ENCODE measurements at regions not wholly inside any gene's neighbourhood (a gene's known extent, or its start where the extent isn't known, plus 50 kb on each side); places are given as distances from the start of the nearest gene placed in this dataset.

GRCh38 chr11:122453586-122453985 lies 201.9 kb upstream of the UBASH3B start:
- H3K4me3 ChIP-seq (ENCODE audit: low read length) = no peak overlapping the region
- no peak overlapping the region for H3K27ac ChIP-seq (ENCODE audit: low read length)
- WGBS (ENCODE audit: insufficient coverage) = no CpG with 5 or more reads among the region's 2 CpGs
- H3K36me3 ChIP-seq (ENCODE audit: control insufficient read depth, insufficient read depth, low read length) = no peaks in the 10 kb centered on the region
- H3K4me1 ChIP-seq (ENCODE audit: control insufficient read depth, insufficient read depth, low read length) = no peaks in the 10 kb centered on the region
- peak; percentile 82 for DNase-seq
- H3K9me3 ChIP-seq (replicated peaks; ENCODE audit: control insufficient read depth, low read depth, low read length) = peaks cover 8% of the 10 kb centered on the region
- H3K27me3 ChIP-seq (ENCODE audit: control insufficient read depth, insufficient read depth, low read length) = no peaks in the 10 kb centered on the region

- Histone ChIP-seq H3K27me3 (ENCODE audit: control insufficient read depth, insufficient read depth, low read length) (no peaks in the 10 kb centered on the region), H3K27ac (ENCODE audit: low read length) (no peak overlapping the region), H3K36me3 (ENCODE audit: control insufficient read depth, insufficient read depth, low read length) (no peaks in the 10 kb centered on the region), H3K9me3 (replicated peaks; ENCODE audit: control insufficient read depth, low read depth, low read length) (no peaks in the 10 kb centered on the region), H3K4me3 (ENCODE audit: low read length) (no peak overlapping the region), H3K4me1 (ENCODE audit: control insufficient read depth, insufficient read depth, low read length) (no peaks in the 10 kb centered on the region)
- WGBS (ENCODE audit: insufficient coverage) = no CpG with 5 or more reads among the region's 9 CpGs
- no peak for DNase-seq
Measured at GRCh38 chr11:122451911-122452310, 203.6 kb upstream of the UBASH3B start.

- H3K27ac ChIP-seq (ENCODE audit: low read length) = no peak overlapping the region
- H3K36me3 ChIP-seq (ENCODE audit: control insufficient read depth, insufficient read depth, low read length) = no peaks in the 10 kb centered on the region
- no peak overlapping the region for H3K4me3 ChIP-seq (ENCODE audit: low read length)
- H3K4me1 ChIP-seq (ENCODE audit: control insufficient read depth, insufficient read depth, low read length) = peaks cover 13% of the 10 kb centered on the region
- H3K27me3 ChIP-seq (ENCODE audit: control insufficient read depth, insufficient read depth, low read length) = no peaks in the 10 kb centered on the region
- DNase-seq = peak; percentile 66
- H3K9me3 ChIP-seq (replicated peaks; ENCODE audit: control insufficient read depth, low read depth, low read length) = no peaks in the 10 kb centered on the region
- WGBS (ENCODE audit: insufficient coverage) = no CpG with 5 or more reads among the region's 3 CpGs
Measured at GRCh38 chr11:122441666-122442035, 213.9 kb upstream of the UBASH3B start.

- H3K36me3 ChIP-seq (ENCODE audit: control insufficient read depth, insufficient read depth, low read length) = no peaks in the 10 kb centered on the region
- no peaks in the 10 kb centered on the region for H3K27me3 ChIP-seq (ENCODE audit: control insufficient read depth, insufficient read depth, low read length)
- no peaks in the 10 kb centered on the region for H3K9me3 ChIP-seq (replicated peaks; ENCODE audit: control insufficient read depth, low read depth, low read length)
- peak overlapping the region; percentile 55 for H3K4me3 ChIP-seq (ENCODE audit: low read length)
- no peak overlapping the region for H3K27ac ChIP-seq (ENCODE audit: low read length)
- 0% methylated on average over 6 of the region's 28 CpGs for WGBS (ENCODE audit: insufficient coverage)
- DNase-seq = peak; percentile 74
- H3K4me1 ChIP-seq (ENCODE audit: control insufficient read depth, insufficient read depth, low read length) = peaks cover 13% of the 10 kb centered on the region
Measured at GRCh38 chr11:122440811-122441665, 214.5 kb upstream of the UBASH3B start.

GRCh38 chr11:122439866-122440810 lies 215.4 kb upstream of the UBASH3B start:
- H3K36me3 ChIP-seq (ENCODE audit: control insufficient read depth, insufficient read depth, low read length) = no peaks in the 10 kb centered on the region
- no peaks in the 10 kb centered on the region for H3K9me3 ChIP-seq (replicated peaks; ENCODE audit: control insufficient read depth, low read depth, low read length)
- H3K4me1 ChIP-seq (ENCODE audit: control insufficient read depth, insufficient read depth, low read length) = peaks cover 13% of the 10 kb centered on the region
- WGBS (ENCODE audit: insufficient coverage) = 40% methylated on average over 11 of the region's 29 CpGs
- H3K27ac ChIP-seq (ENCODE audit: low read length) = peak overlapping the region; percentile 39
- H3K27me3 ChIP-seq (ENCODE audit: control insufficient read depth, insufficient read depth, low read length) = no peaks in the 10 kb centered on the region
- DNase-seq = peak; percentile 88
- peak overlapping the region; percentile 55 for H3K4me3 ChIP-seq (ENCODE audit: low read length)

GRCh38 chr11:122436188-122436555 lies 219.3 kb upstream of the UBASH3B start:
- no CpG with 5 or more reads among the region's 3 CpGs for WGBS (ENCODE audit: insufficient coverage)
- Histone ChIP-seq H3K9me3 (replicated peaks; ENCODE audit: control insufficient read depth, low read depth, low read length) (no peaks in the 10 kb centered on the region), H3K4me1 (ENCODE audit: control insufficient read depth, insufficient read depth, low read length) (peaks cover 13% of the 10 kb centered on the region), H3K4me3 (ENCODE audit: low read length) (no peak overlapping the region), H3K36me3 (ENCODE audit: control insufficient read depth, insufficient read depth, low read length) (no peaks in the 10 kb centered on the region), H3K27ac (ENCODE audit: low read length) (no peak overlapping the region), H3K27me3 (ENCODE audit: control insufficient read depth, insufficient read depth, low read length) (no peaks in the 10 kb centered on the region)
- DNase-seq = peak; percentile 39

GRCh38 chr11:122435540-122436187 lies 219.9 kb upstream of the UBASH3B start:
- peak; percentile 17 for DNase-seq
- 93% methylated on average over 7 of the region's 7 CpGs for WGBS (ENCODE audit: insufficient coverage)
- Histone ChIP-seq H3K27me3 (ENCODE audit: control insufficient read depth, insufficient read depth, low read length) (no peaks in the 10 kb centered on the region), H3K9me3 (replicated peaks; ENCODE audit: control insufficient read depth, low read depth, low read length) (no peaks in the 10 kb centered on the region), H3K4me3 (ENCODE audit: low read length) (no peak overlapping the region), H3K4me1 (ENCODE audit: control insufficient read depth, insufficient read depth, low read length) (peaks cover 11% of the 10 kb centered on the region), H3K27ac (ENCODE audit: low read length) (no peak overlapping the region), H3K36me3 (ENCODE audit: control insufficient read depth, insufficient read depth, low read length) (no peaks in the 10 kb centered on the region)

GRCh38 chr11:122434786-122435185 lies 220.7 kb upstream of the UBASH3B start:
- no peaks in the 10 kb centered on the region for H3K9me3 ChIP-seq (replicated peaks; ENCODE audit: control insufficient read depth, low read depth, low read length)
- no CpG with 5 or more reads among the region's 1 CpG for WGBS (ENCODE audit: insufficient coverage)
- no peak overlapping the region for H3K27ac ChIP-seq (ENCODE audit: low read length)
- no peak for DNase-seq
- peaks cover 6% of the 10 kb centered on the region for H3K4me1 ChIP-seq (ENCODE audit: control insufficient read depth, insufficient read depth, low read length)
- H3K36me3 ChIP-seq (ENCODE audit: control insufficient read depth, insufficient read depth, low read length) = no peaks in the 10 kb centered on the region
- no peak overlapping the region for H3K4me3 ChIP-seq (ENCODE audit: low read length)
- no peaks in the 10 kb centered on the region for H3K27me3 ChIP-seq (ENCODE audit: control insufficient read depth, insufficient read depth, low read length)

GRCh38 chr11:122430490-122430889 lies 225.0 kb upstream of the UBASH3B start:
- no peaks in the 10 kb centered on the region for H3K4me1 ChIP-seq (ENCODE audit: control insufficient read depth, insufficient read depth, low read length)
- DNase-seq = no peak
- H3K36me3 ChIP-seq (ENCODE audit: control insufficient read depth, insufficient read depth, low read length) = no peaks in the 10 kb centered on the region
- no peaks in the 10 kb centered on the region for H3K27me3 ChIP-seq (ENCODE audit: control insufficient read depth, insufficient read depth, low read length)
- H3K9me3 ChIP-seq (replicated peaks; ENCODE audit: control insufficient read depth, low read depth, low read length) = no peaks in the 10 kb centered on the region
- no peak overlapping the region for H3K27ac ChIP-seq (ENCODE audit: low read length)
- H3K4me3 ChIP-seq (ENCODE audit: low read length) = no peak overlapping the region
- WGBS (ENCODE audit: insufficient coverage) = 97% methylated on average over 4 of the region's 4 CpGs

GRCh38 chr11:122426073-122426472 lies 229.4 kb upstream of the UBASH3B start:
- DNase-seq = no peak
- Histone ChIP-seq H3K27me3 (ENCODE audit: control insufficient read depth, insufficient read depth, low read length) (no peaks in the 10 kb centered on the region), H3K4me1 (ENCODE audit: control insufficient read depth, insufficient read depth, low read length) (no peaks in the 10 kb centered on the region), H3K27ac (ENCODE audit: low read length) (no peak overlapping the region), H3K36me3 (ENCODE audit: control insufficient read depth, insufficient read depth, low read length) (no peaks in the 10 kb centered on the region), H3K4me3 (ENCODE audit: low read length) (no peak overlapping the region), H3K9me3 (replicated peaks; ENCODE audit: control insufficient read depth, low read depth, low read length) (no peaks in the 10 kb centered on the region)
- WGBS (ENCODE audit: insufficient coverage) = no CpG with 5 or more reads among the region's 2 CpGs
